Activated CD4-positive, alpha-beta T cell treated with anti-CD3 and anti-CD28 coated beads, Interleukin-2, Interleukin-6, amounts not matched to agents 100 ng/mL and 50 ng/mL, durations not matched to agents 16 hours and 8 hours (primary cell): ENCODE measurements at regions not wholly inside any gene's neighbourhood (a gene's known extent, or its start where the extent isn't known, plus 50 kb on each side); places are given as distances from the start of the nearest gene placed in this dataset.
"Not testable (repeated sequence)": the region's sequence is repeated elsewhere in the genome, so short reads cannot be mapped to it uniquely, and the experiment has no call there.

Source experiments
- DNase-seq: peaks from one replicate; pipeline ENCODE4 v3.0.0-alpha.2; 2020

DNA sequence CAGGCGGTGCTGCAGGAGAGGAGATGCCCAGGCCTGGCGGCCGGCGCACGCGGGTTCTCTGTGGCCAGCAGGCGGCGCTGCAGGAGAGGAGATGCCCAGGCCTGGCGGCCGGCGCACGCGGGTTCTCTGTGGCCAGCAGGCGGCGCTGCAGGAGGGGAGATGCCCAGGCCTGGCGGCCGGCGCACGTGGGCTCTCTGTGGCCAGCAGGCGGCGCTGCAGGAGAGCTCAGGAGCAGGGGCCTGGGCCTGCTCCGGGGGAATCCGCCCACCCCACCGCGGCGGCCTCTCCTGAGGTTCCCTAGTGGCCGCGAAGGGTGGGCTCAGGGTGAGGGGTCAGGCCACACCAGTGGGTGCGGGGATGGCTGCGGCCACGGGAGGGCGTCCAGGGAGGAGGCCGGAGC is 75.9 kb downstream of the OR4F16 start:
- DNase-seq = not testable (repeated sequence)

DNA sequence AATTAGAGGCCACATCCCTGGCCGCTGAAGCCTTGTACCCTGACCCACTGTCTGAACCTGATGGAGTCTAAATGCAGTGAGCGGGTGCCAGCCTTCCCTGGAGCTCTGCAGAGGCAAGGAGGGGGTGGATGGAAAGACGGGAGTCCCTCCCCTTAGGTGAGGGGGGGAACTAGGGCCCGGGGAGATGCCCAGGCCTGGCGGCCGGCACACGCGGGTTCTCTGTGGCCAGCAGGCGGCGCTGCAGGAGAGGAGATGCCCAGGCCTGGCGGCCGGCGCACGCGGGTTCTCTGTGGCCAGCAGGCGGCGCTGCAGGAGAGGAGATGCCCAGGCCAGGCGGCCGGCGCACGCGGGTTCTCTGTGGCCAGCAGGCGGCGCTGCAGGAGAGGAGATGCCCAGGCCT is 77.3 kb downstream of the OR4F16 start:
- not testable (repeated sequence) for DNase-seq

DNA sequence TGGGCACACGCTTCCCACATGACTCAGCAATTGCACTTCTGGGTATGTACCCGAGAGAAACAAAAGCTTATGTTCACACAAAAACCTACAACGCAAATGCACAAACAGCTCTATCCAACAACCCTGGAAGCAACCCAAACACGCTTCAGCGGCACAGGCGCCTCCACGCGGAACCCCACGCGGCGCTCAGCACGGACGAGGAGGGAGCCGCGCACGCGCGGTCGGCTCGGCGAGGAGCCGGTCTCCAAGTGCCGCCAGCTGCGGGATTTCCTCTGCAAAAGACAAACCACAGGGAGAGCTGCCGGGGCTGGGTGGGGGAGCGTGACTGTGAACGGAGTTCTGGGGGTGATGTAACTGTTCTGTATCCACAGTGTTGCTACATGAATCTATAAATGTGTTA is 81.2 kb downstream of the OR4F16 start:
- peak; percentile 30 for DNase-seq

DNA sequence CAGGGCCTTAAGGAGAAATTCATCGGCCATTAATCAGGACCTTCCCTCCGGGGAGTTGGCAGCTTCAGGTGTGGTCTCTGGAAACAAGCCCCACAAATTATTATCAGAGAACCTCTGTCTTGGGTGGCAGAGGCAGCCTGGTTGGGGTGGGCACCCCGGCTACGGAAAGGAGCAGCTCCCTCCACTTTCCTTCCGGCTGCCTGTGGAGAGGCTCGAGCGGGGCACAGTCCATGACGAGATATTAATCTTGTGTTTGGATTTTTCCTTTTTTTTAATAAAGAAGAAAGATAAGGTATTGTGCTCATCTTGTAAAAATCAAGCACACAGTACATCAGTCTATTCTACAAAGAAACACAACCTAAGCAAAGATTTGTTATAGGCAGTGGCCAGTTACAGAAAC is 98.2 kb downstream of the OR4F16 start:
- DNase-seq = not testable (repeated sequence)

DNA sequence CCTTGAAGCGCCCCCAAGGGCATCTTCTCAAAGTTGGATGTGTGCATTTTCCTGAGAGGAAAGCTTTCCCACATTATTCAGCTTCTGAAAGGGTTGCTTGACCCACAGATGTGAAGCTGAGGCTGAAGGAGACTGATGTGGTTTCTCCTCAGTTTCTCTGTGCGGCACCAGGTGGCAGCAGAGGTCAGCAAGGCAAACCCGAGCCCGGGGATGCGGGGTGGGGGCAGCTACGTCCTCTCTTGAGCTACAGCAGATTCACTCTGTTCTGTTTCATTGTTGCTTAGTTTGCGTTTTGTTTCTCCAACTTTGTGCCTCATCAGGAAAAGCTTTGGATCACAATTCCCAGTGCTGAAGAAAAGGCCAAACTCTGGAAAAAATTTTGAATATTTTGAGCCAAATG is 100.5 kb downstream of the OR4F16 start:
- peak; percentile 69 for DNase-seq
